Nephron progenitor cell (in vitro differentiated cells): ENCODE measurements at regions not wholly inside any gene's neighbourhood (a gene's known extent, or its start where the extent isn't known, plus 50 kb on each side); places are given as distances from the start of the nearest gene placed in this dataset.

Source experiments
- DNase-seq: peaks from one replicate; pipeline ENCODE4 v3.0.0; 2021
- H3K27ac Mint-ChIP-seq: 2 replicates; pipeline ENCODE4 v1.8.0; 2021; ENCODE audit warnings: mild to moderate bottlenecking, moderate library complexity, mixed read lengths
- H3K27me3 Mint-ChIP-seq: 2 replicates; pipeline ENCODE4 v1.8.0; 2021; ENCODE audit warnings: mild to moderate bottlenecking, low read depth, mixed read lengths; ENCODE audit not compliant: poor library complexity
- H3K36me3 Mint-ChIP-seq: 2 replicates; pipeline ENCODE4 v1.8.0; 2021; ENCODE audit warnings: low read depth, mixed read lengths
- H3K4me1 Mint-ChIP-seq: 2 replicates; pipeline ENCODE4 v1.8.0; 2021; ENCODE audit warnings: mixed read lengths
- H3K4me3 Mint-ChIP-seq: 2 replicates; pipeline ENCODE4 v1.8.0; 2021; ENCODE audit warnings: mild to moderate bottlenecking, moderate library complexity, mixed read lengths
- H3K9me3 Mint-ChIP-seq: 2 replicates; pipeline ENCODE4 v1.8.0; 2021; ENCODE audit warnings: mild to moderate bottlenecking, moderate library complexity, mixed read lengths
- CTCF ChIP-seq: fragments of 200-600 bp; sonication (generic); IDR thresholded peaks from 2 replicates; pipeline ENCODE4 v1.5.0; 2021; ENCODE audit warnings: antibody characterized with exemption

DNA sequence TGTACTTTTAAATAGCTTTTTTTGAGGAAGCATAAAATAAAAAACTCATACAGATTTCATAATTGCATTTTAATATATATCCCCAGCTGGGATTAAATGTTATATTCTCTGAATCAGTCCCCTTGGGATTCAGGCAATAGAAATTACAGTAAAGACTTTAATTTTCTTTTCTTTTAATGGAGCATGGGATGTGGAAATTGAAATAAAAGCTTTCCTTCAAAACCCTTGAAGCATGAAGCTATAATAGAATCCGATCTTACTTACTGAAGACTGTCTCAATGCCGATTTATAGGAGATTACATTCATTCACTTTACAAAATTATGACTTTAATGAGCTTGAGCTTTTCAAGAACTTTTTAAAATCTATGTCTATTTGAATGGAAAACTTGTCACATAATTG is 243.4 kb downstream of the SPRY2 start:
- TF ChIP-seq CTCF: no peak
- H3K27me3 Mint-ChIP-seq: peaks cover 3% of the 10 kb centered on the region

DNA sequence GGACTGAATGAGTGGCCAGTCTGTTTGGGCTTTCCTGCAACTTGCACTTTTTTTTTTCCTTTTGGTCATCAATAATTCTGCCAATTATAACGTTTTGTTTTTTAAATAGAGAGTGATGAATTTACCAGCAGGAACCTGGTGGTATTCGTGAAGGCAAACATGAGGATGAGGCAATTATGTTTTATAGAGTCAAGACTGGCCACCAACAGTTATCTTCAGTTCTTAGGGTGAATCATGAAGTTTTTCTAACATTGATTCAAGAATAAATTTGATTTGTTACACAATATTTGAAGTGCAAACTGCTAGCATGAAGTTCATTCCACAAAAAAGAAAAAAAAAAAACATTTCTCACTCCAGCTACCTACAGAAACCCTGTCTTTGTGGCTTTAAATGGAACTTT is 244.5 kb downstream of the SPRY2 start:
- no peak for DNase-seq
- H3K27me3 Mint-ChIP-seq: peaks cover 3% of the 10 kb centered on the region
- peaks cover 19% of the 10 kb centered on the region for H3K9me3 Mint-ChIP-seq
- TF ChIP-seq CTCF: no peak
- peaks cover 10% of the 10 kb centered on the region for H3K36me3 Mint-ChIP-seq
- H3K27ac Mint-ChIP-seq: no peak overlapping the region
- H3K4me1 Mint-ChIP-seq: peaks cover 16% of the 10 kb centered on the region
- H3K4me3 Mint-ChIP-seq: no peak overlapping the region

More for the DNA sequence above, 243.4 kb downstream of the SPRY2 start:
- H3K27ac Mint-ChIP-seq: no peak overlapping the region
- H3K9me3 Mint-ChIP-seq: peaks cover 9% of the 10 kb centered on the region
- H3K36me3 Mint-ChIP-seq: peaks cover 8% of the 10 kb centered on the region
- H3K4me1 Mint-ChIP-seq: peaks cover 16% of the 10 kb centered on the region
- no peak for DNase-seq
- no peak overlapping the region for H3K4me3 Mint-ChIP-seq

DNA sequence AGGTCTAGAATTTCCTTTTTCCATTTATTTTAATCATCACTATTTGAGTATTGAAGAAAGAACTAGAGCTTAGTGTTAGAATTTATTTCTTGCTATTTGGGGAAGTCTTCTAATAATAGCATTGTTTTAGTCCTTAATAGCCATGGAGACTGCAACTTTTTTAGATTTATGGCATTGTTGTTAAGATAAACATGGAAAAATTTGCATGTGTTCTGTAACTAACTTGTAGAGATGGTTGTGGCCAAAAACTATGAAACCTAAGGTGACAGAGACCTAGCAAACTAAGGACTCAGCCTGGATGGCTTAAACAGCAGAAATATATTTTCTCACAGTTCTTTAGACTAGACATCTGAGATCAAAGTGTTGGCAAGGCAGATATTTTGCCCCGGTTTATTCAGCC is 246.4 kb downstream of the SPRY2 start:
- TF ChIP-seq CTCF: no peak
- DNase-seq: no peak
- no peak overlapping the region for H3K27ac Mint-ChIP-seq
- no peak overlapping the region for H3K4me3 Mint-ChIP-seq
- peaks cover 3% of the 10 kb centered on the region for H3K27me3 Mint-ChIP-seq
- H3K36me3 Mint-ChIP-seq: peaks cover 10% of the 10 kb centered on the region
- peaks cover 26% of the 10 kb centered on the region for H3K9me3 Mint-ChIP-seq
- peaks cover 10% of the 10 kb centered on the region for H3K4me1 Mint-ChIP-seq

DNA sequence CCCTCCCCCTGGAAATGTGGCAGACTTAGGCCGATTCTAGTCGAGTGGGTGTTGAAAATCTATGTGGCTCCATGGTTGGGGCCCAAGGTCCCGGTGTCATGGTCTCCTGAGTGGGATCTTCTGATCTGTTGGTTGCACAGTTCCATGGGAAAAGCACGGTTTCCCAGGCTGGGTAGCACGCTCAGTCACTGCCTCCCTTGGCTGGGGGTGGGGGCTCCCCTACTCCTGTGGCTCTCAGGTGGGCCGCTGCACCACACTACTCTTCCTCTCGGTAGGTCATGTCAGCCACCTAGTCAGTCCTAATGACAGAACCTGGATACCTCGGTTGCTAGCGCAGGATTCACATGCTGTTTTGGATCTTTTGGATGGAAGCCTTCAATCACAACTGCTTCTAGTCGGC is 247.0 kb downstream of the SPRY2 start:
- Mint-ChIP-seq H3K27me3 (peaks cover 3% of the 10 kb centered on the region), H3K27ac (no peak overlapping the region), H3K4me1 (peaks cover 10% of the 10 kb centered on the region), H3K4me3 (no peak overlapping the region), H3K36me3 (peaks cover 10% of the 10 kb centered on the region), H3K9me3 (peaks cover 29% of the 10 kb centered on the region)
- no peak for DNase-seq
- TF ChIP-seq CTCF: no peak

DNA sequence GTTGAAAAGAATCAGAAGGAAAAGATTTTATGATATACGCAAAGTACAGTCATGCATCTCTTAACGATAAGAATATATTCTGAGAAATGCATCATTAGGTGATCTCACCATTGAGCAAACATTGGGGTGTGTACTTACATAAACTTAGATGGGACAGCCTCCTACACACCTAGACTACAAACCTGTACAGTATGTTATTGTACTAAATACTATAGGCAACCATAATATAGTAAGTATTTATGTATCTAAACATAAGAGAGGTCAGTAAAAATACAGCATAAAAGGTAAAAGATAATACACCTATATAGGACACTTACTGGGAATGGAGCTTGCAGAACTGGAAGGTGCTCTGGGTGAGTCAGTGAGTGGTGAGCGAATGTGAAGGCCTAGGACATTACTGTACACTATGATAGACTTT is 254.6 kb downstream of the SPRY2 start:
- Mint-ChIP-seq H3K4me3 (no peak overlapping the region), H3K9me3 (peaks cover 11% of the 10 kb centered on the region), H3K36me3 (no peaks in the 10 kb centered on the region), H3K4me1 (peaks cover 49% of the 10 kb centered on the region), H3K27me3 (peaks cover 2% of the 10 kb centered on the region), H3K27ac (peak overlapping the region; percentile 52)
- no peak for TF ChIP-seq CTCF
- no peak for DNase-seq

GRCh38 chr13:80083853-80084676 is 256.9 kb downstream of the SPRY2 start:
- Mint-ChIP-seq H3K27me3 (peaks cover 2% of the 10 kb centered on the region), H3K27ac (peak overlapping the region; percentile 91), H3K36me3 (no peaks in the 10 kb centered on the region), H3K9me3 (peaks cover 3% of the 10 kb centered on the region), H3K4me3 (peak overlapping the region; percentile 60), H3K4me1 (peaks cover 60% of the 10 kb centered on the region)
- no peak for DNase-seq
- TF ChIP-seq CTCF: no peak
